MM.1S (cell line): ENCODE measurements at regions not wholly inside any gene's neighbourhood (a gene's known extent, or its start where the extent isn't known, plus 50 kb on each side); places are given as distances from the start of the nearest gene placed in this dataset.

Experiments
- DNase-seq: peaks from one replicate; pipeline ENCODE4 v3.0.0-alpha.2; 2015
- H2AFZ ChIP-seq: fragments of 300-600 bp; sonication (generic); 2 replicates; pipeline ENCODE4 v1.6.0; 2016; ENCODE audit warnings: antibody characterized with exemption, low read length
- H3F3A ChIP-seq: fragments of 300-600 bp; sonication (generic); 2 replicates; pipeline ENCODE4 v1.6.1; 2016; ENCODE audit warnings: mild to moderate bottlenecking, antibody characterized with exemption, low read length, moderate library complexity, mixed read lengths; ENCODE audit not compliant: insufficient read depth
- H3K27ac ChIP-seq: fragments of 300-600 bp; sonication (generic); 2 replicates; pipeline ENCODE4 v1.5.1; 2016; ENCODE audit warnings: mild to moderate bottlenecking, low read length
- H3K27me3 ChIP-seq: fragments of 300-600 bp; sonication (generic); replicated peaks from 2 replicates; pipeline ENCODE4 v1.6.0; 2016; ENCODE audit warnings: low read length; ENCODE audit not compliant: insufficient read depth
- H3K36me3 ChIP-seq: fragments of 300-600 bp; sonication (generic); replicated peaks from 2 replicates; pipeline ENCODE4 v1.6.1; 2016; ENCODE audit warnings: mild to moderate bottlenecking, low read length, mixed read lengths; ENCODE audit not compliant: insufficient read depth
- H3K4me1 ChIP-seq: fragments of 300-600 bp; sonication (generic); 2 replicates; pipeline ENCODE4 v1.6.1; 2016; ENCODE audit warnings: low read length, mixed read lengths
- H3K4me2 ChIP-seq: fragments of 300-600 bp; sonication (generic); 2 replicates; pipeline ENCODE4 v1.6.0; 2016; ENCODE audit warnings: low read depth, low read length
- H3K4me3 ChIP-seq: fragments of 300-600 bp; sonication (generic); 2 replicates; pipeline ENCODE4 v1.5.1; 2016; ENCODE audit warnings: low read length, mixed read lengths
- H3K79me2 ChIP-seq: fragments of 300-600 bp; sonication (generic); 2 replicates; pipeline ENCODE4 v1.6.1; 2016; ENCODE audit warnings: mixed run types, low read length, mixed read lengths
- H3K9ac ChIP-seq: fragments of 300-600 bp; sonication (generic); 2 replicates; pipeline ENCODE4 v1.6.1; 2016; ENCODE audit warnings: low read length, mixed read lengths
- H3K9me2 ChIP-seq: fragments of 300-600 bp; sonication (generic); replicated peaks from 2 replicates; pipeline ENCODE4 v1.6.1; 2016; ENCODE audit warnings: mild to moderate bottlenecking, low read length, mixed read lengths; ENCODE audit not compliant: insufficient read depth
- H3K9me3 ChIP-seq: fragments of 300-600 bp; sonication (generic); replicated peaks from 2 replicates; pipeline ENCODE4 v1.6.1; 2016; ENCODE audit warnings: mild to moderate bottlenecking, low read length, mixed read lengths; ENCODE audit not compliant: insufficient read depth
- H4K20me1 ChIP-seq: fragments of 300-600 bp; sonication (generic); 2 replicates; pipeline ENCODE4 v1.6.1; 2016; ENCODE audit warnings: mild to moderate bottlenecking, low read length, moderate library complexity, mixed read lengths; ENCODE audit not compliant: insufficient read depth
- EZH2 ChIP-seq: fragments of 300-600 bp; sonication (generic); optimal IDR thresholded peaks from 2 replicates; pipeline ENCODE3; 2017; ENCODE audit warnings: low read depth, mild to moderate bottlenecking, antibody characterized with exemption, low read length, mixed read lengths
- EZH2phosphoT487 ChIP-seq: fragments of 300-600 bp; sonication (generic); IDR thresholded peaks from 2 replicates; pipeline ENCODE4 v1.6.1; 2018; ENCODE audit warnings: antibody characterized with exemption, low read length
- TF ChIP-seq, protein P1 (sequence below): fragments of 300-600 bp; sonication (generic); IDR thresholded peaks from 2 replicates; pipeline ENCODE4 v1.5.1; 2016; ENCODE audit warnings: antibody characterized with exemption, low read length, mixed read lengths

- no peaks in the 10 kb centered on the region for H3K79me2 ChIP-seq
- no peak overlapping the region for H3K9ac ChIP-seq
- H3K9me2 ChIP-seq, result no peaks in the 10 kb centered on the region
- no peak overlapping the region for H3K4me2 ChIP-seq
- H3K36me3 ChIP-seq, result no peaks in the 10 kb centered on the region
- no peaks in the 10 kb centered on the region for H3K9me3 ChIP-seq
- H3K4me3 ChIP-seq, result no peak overlapping the region
- H2AFZ ChIP-seq, result no peak overlapping the region
- H3K4me1 ChIP-seq, result no peaks in the 10 kb centered on the region
- H3K27ac ChIP-seq, result no peak overlapping the region
- H4K20me1 ChIP-seq, result no peaks in the 10 kb centered on the region
- no peak for TF ChIP-seq EZH2
- TF ChIP-seq, protein P1, sequence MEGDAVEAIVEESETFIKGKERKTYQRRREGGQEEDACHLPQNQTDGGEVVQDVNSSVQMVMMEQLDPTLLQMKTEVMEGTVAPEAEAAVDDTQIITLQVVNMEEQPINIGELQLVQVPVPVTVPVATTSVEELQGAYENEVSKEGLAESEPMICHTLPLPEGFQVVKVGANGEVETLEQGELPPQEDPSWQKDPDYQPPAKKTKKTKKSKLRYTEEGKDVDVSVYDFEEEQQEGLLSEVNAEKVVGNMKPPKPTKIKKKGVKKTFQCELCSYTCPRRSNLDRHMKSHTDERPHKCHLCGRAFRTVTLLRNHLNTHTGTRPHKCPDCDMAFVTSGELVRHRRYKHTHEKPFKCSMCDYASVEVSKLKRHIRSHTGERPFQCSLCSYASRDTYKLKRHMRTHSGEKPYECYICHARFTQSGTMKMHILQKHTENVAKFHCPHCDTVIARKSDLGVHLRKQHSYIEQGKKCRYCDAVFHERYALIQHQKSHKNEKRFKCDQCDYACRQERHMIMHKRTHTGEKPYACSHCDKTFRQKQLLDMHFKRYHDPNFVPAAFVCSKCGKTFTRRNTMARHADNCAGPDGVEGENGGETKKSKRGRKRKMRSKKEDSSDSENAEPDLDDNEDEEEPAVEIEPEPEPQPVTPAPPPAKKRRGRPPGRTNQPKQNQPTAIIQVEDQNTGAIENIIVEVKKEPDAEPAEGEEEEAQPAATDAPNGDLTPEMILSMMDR, result no peak
- no peaks in the 10 kb centered on the region for H3F3A ChIP-seq
- H3K27me3 ChIP-seq, result no peaks in the 10 kb centered on the region
- no peak for DNase-seq
Measured at GRCh38 chr15:26069231-26069641, 206.1 kb upstream of the ATP10A start.

DNA sequence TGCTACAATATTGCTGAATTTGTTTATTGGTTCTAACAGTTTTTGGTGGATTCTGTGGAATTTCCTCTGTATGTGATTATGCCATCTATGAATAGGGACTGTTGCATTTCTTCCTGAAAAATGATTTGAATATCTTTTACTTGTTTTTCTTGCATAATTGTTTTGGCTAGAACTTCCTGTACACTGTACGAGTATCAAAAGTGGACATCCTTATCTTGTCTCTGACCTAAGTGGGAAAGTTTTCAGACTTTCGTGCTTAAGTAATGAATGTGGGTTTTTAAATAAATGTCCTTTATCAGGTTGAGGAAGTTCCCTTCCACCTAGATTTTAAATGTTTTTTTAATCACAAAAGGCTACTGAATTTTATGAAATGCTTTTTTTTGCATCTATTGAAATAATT is 203.8 kb upstream of the ATP10A start:
- H2AFZ ChIP-seq, result no peak overlapping the region
- no peaks in the 10 kb centered on the region for H3K4me1 ChIP-seq
- no peak overlapping the region for H3K4me3 ChIP-seq
- H3K27ac ChIP-seq, result no peak overlapping the region
- no peaks in the 10 kb centered on the region for H3K79me2 ChIP-seq
- TF ChIP-seq, protein P1, result no peak
- TF ChIP-seq EZH2, result no peak
- TF ChIP-seq EZH2phosphoT487, result no peak
- DNase-seq, result no peak
- H3K4me2 ChIP-seq, result no peak overlapping the region
- H3F3A ChIP-seq, result no peaks in the 10 kb centered on the region
- H3K36me3 ChIP-seq, result no peaks in the 10 kb centered on the region
- no peaks in the 10 kb centered on the region for H3K9me3 ChIP-seq
- H3K9ac ChIP-seq, result no peak overlapping the region
- no peaks in the 10 kb centered on the region for H4K20me1 ChIP-seq
- no peaks in the 10 kb centered on the region for H3K27me3 ChIP-seq
- H3K9me2 ChIP-seq, result no peaks in the 10 kb centered on the region

DNA sequence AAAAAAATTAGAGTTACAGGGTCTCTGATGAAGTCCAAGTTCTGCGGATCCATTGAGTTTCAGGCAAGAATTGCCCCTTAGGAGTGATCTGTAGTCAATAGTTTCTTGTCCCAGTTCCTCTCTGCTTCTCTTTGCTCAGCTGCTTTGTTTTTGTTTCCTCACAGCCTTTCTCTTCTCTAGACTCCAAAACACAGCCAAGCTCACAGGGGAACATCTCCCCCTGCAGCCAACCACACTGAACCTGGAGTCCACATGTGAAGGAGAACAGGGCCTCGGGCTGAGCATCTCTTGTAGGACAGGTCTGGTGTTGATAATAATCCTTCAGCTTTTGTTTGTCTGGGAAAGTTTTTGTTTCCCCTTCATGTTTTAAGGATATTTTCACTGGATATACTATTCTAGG is 202.6 kb upstream of the ATP10A start:
- Histone ChIP-seq H3K4me1 (no peaks in the 10 kb centered on the region), H3K79me2 (no peaks in the 10 kb centered on the region), H3K27me3 (no peaks in the 10 kb centered on the region)

More for the DNA sequence above, 202.6 kb upstream of the ATP10A start:
- no peaks in the 10 kb centered on the region for H3K36me3 ChIP-seq
- H3K27ac ChIP-seq, result no peak overlapping the region
- H3F3A ChIP-seq, result no peaks in the 10 kb centered on the region
- no peaks in the 10 kb centered on the region for H3K9me2 ChIP-seq
- H3K4me2 ChIP-seq, result no peak overlapping the region
- H3K4me3 ChIP-seq, result no peak overlapping the region
- H4K20me1 ChIP-seq, result no peaks in the 10 kb centered on the region
- H3K9me3 ChIP-seq, result no peaks in the 10 kb centered on the region
- TF ChIP-seq EZH2phosphoT487 (no peak), EZH2 (no peak)
- TF ChIP-seq, protein P1, result no peak
- no peak for DNase-seq
- H3K9ac ChIP-seq, result no peak overlapping the region
- no peak overlapping the region for H2AFZ ChIP-seq
